GM23338 (cell line): ENCODE measurements at regions not wholly inside any gene's neighbourhood (a gene's known extent, or its start where the extent isn't known, plus 50 kb on each side); places are given as distances from the start of the nearest gene placed in this dataset.

Experiments
- ATAC-seq: fragments of 200-7000 bp; cut with Tn5 transposase; 3 replicates; pipeline ENCODE4 v1.9.1; 2020
- DNase-seq: peaks from one replicate; pipeline ENCODE4 v3.0.0-alpha.2; 2015; ENCODE audit warnings: low spot score
- H2AFZ ChIP-seq: fragments of 200-600 bp; sonication (generic); 2 replicates; pipeline ENCODE4 v1.8.0; 2016; ENCODE audit warnings: antibody characterized with exemption, mild to moderate bottlenecking, moderate library complexity
- H3F3A ChIP-seq: fragments of 200-600 bp; sonication (generic); replicated peaks from 2 replicates; pipeline ENCODE4 v1.8.0; 2017; ENCODE audit warnings: antibody characterized with exemption, mixed run types, low read depth
- H3K27ac ChIP-seq: fragments of 200-600 bp; sonication (generic); 2 replicates; pipeline ENCODE4 v1.6.1; 2016; ENCODE audit warnings: low read depth
- H3K27me3 ChIP-seq: fragments of 200-600 bp; sonication (generic); 2 replicates; pipeline ENCODE4 v1.8.0; 2016; ENCODE audit warnings: mild to moderate bottlenecking, mixed run types, moderate library complexity; ENCODE audit not compliant: insufficient read depth
- H3K36me3 ChIP-seq: fragments of 200-600 bp; sonication (generic); 2 replicates; pipeline ENCODE4 v1.8.0; 2016; ENCODE audit warnings: mild to moderate bottlenecking; ENCODE audit not compliant: insufficient read depth
- H3K4me1 ChIP-seq: fragments of 200-600 bp; sonication (generic); 2 replicates; pipeline ENCODE4 v1.8.0; 2016; ENCODE audit warnings: mild to moderate bottlenecking, moderate library complexity; ENCODE audit not compliant: insufficient read depth
- H3K4me2 ChIP-seq: fragments of 200-600 bp; sonication (generic); 2 replicates; pipeline ENCODE4 v1.7.1; 2017; ENCODE audit warnings: mixed run types
- H3K4me3 ChIP-seq: fragments of 200-600 bp; sonication (generic); 2 replicates; pipeline ENCODE4 v1.6.1; 2016; ENCODE audit warnings: mixed run types
- H3K79me2 ChIP-seq: fragments of 200-600 bp; sonication (generic); replicated peaks from 2 replicates; pipeline ENCODE4 v1.8.0; 2017; ENCODE audit warnings: mild to moderate bottlenecking; ENCODE audit not compliant: insufficient read depth
- H3K9me2 ChIP-seq: fragments of 200-600 bp; sonication (generic); 2 replicates; pipeline ENCODE4 v1.8.0; 2017; ENCODE audit not compliant: insufficient read depth
- H4K20me1 ChIP-seq: fragments of 200-600 bp; sonication (generic); replicated peaks from 2 replicates; pipeline ENCODE4 v1.8.0; 2017; ENCODE audit warnings: mild to moderate bottlenecking; ENCODE audit not compliant: insufficient read depth
- H3K27ac Mint-ChIP-seq: 2 replicates; pipeline ENCODE4 v1.8.0; 2020; ENCODE audit warnings: inconsistent platforms, mild to moderate bottlenecking, moderate library complexity, mixed read lengths
- H3K27me3 Mint-ChIP-seq: 3 replicates; pipeline ENCODE4 v1.8.0; 2022; ENCODE audit warnings: low read depth, mild to moderate bottlenecking, moderate library complexity, mixed read lengths, inconsistent platforms; ENCODE audit not compliant: insufficient read depth, poor library complexity
- H3K36me3 Mint-ChIP-seq: 3 replicates; pipeline ENCODE4 v1.8.0; 2021; ENCODE audit warnings: low read depth, mild to moderate bottlenecking, inconsistent platforms, moderate library complexity, mixed read lengths
- H3K4me1 Mint-ChIP-seq: 3 replicates; pipeline ENCODE4 v1.8.0; 2020; ENCODE audit warnings: mild to moderate bottlenecking, inconsistent platforms, mixed read lengths
- H3K4me3 Mint-ChIP-seq: 3 replicates; pipeline ENCODE4 v1.8.0; 2021; ENCODE audit warnings: moderate library complexity, mild to moderate bottlenecking, inconsistent platforms, mixed read lengths
- H3K9me3 Mint-ChIP-seq: 3 replicates; pipeline ENCODE4 v1.8.0; 2020; ENCODE audit warnings: moderate library complexity, mild to moderate bottlenecking, inconsistent platforms, mixed read lengths
- CREB1 ChIP-seq: fragments of 250-450 bp; sonication (Bioruptor Pico); IDR thresholded peaks from 2 replicates; pipeline ENCODE4 v1.5.0; 2020; ENCODE audit warnings: low read depth, mild to moderate bottlenecking, moderate library complexity
- CTCF ChIP-seq, 2 experiments: fragments of 200-600 bp in 1 of 2; sonication (generic) in 1 of 2; conservative IDR thresholded peaks; 2 replicates each; pipeline versions ENCODE4 v1.5.1 to v1.6.1; 2016 to 2017; ENCODE audit warnings: antibody characterized with exemption in 2 of 2, low read depth in 2 of 2, mild to moderate bottlenecking in 2 of 2, moderate library complexity in 1 of 2
- ETS1 ChIP-seq: IDR thresholded peaks from 2 replicates; pipeline ENCODE4 v1.6.1; 2016; ENCODE audit warnings: antibody characterized with exemption
- EZH2 ChIP-seq: fragments of 200-600 bp; sonication (generic); IDR thresholded peaks from one replicate; pipeline ENCODE4 v1.8.0; 2017; ENCODE audit warnings: antibody characterized with exemption, mild to moderate bottlenecking, low read depth; ENCODE audit not compliant: unreplicated experiment
- EZH2phosphoT487 ChIP-seq: fragments of 200-600 bp; sonication (generic); IDR thresholded peaks from one replicate; pipeline ENCODE4 v1.8.1; 2018; ENCODE audit warnings: antibody characterized with exemption; ENCODE audit not compliant: unreplicated experiment
- JUNB ChIP-seq: IDR thresholded peaks from one replicate; pipeline ENCODE4 v1.6.1; 2016; ENCODE audit warnings: antibody characterized with exemption; ENCODE audit not compliant: unreplicated experiment
- NANOG ChIP-seq: IDR thresholded peaks from 2 replicates; pipeline ENCODE4 v1.6.1; 2016; ENCODE audit warnings: antibody characterized with exemption, borderline replicate concordance
- POLR2AphosphoS5 ChIP-seq: IDR thresholded peaks from 2 replicates; pipeline ENCODE4 v1.6.1; 2016; ENCODE audit warnings: antibody characterized with exemption, low read depth
- REST ChIP-seq: IDR thresholded peaks from one replicate; pipeline ENCODE4 v1.6.1; 2018; ENCODE audit warnings: antibody characterized with exemption; ENCODE audit not compliant: unreplicated experiment
- STAT1 ChIP-seq: IDR thresholded peaks from one replicate; pipeline ENCODE4 v1.6.1; 2016; ENCODE audit warnings: antibody characterized with exemption; ENCODE audit not compliant: unreplicated experiment
- ZNF114 ChIP-seq: fragments of 250-450 bp; sonication (Bioruptor Pico); IDR thresholded peaks from 2 replicates; pipeline ENCODE4 v1.5.0; 2020; ENCODE audit warnings: mild to moderate bottlenecking, moderate library complexity
- ZNF331 ChIP-seq: fragments of 250-450 bp; sonication (Bioruptor Pico); IDR thresholded peaks from 2 replicates; pipeline ENCODE4 v1.5.0; 2020; ENCODE audit warnings: low read depth, mild to moderate bottlenecking, moderate library complexity
- ZNF462 ChIP-seq: fragments of 250-450 bp; sonication (Bioruptor Pico); IDR thresholded peaks from 2 replicates; pipeline ENCODE4 v1.5.0; 2020; ENCODE audit warnings: mild to moderate bottlenecking, moderate library complexity

- Mint-ChIP-seq H3K4me3 (no peak overlapping the region), H3K9me3 (no peaks in the 10 kb centered on the region), H3K36me3 (no peaks in the 10 kb centered on the region), H3K27ac (no peak overlapping the region), H3K4me1 (no peaks in the 10 kb centered on the region; the same call in 2 of the 3 replicates), H3K27me3 (no peaks in the 10 kb centered on the region)
- Histone ChIP-seq H3K4me1 (no peaks in the 10 kb centered on the region), H4K20me1 (no peaks in the 10 kb centered on the region), H3F3A (no peaks in the 10 kb centered on the region), H3K36me3 (no peaks in the 10 kb centered on the region), H3K27me3 (no peaks in the 10 kb centered on the region), H3K79me2 (no peaks in the 10 kb centered on the region), H2AFZ (no peak overlapping the region; the same call in 1 of the 2 replicates), H3K27ac (no peak overlapping the region), H3K4me3 (no peak overlapping the region), H3K4me2 (no peak overlapping the region), H3K9me2 (no peaks in the 10 kb centered on the region)
- no peak for TF ChIP-seq REST
- no peak for TF ChIP-seq ETS1
- no peak for TF ChIP-seq JUNB
- no peak for TF ChIP-seq ZNF462
- TF ChIP-seq STAT1 = no peak
- TF ChIP-seq EZH2 = no peak
- TF ChIP-seq ZNF114 (CRISPR knock-in tag) = no peak
- no peak for TF ChIP-seq CTCF (conservative IDR thresholded peaks at IDR 0.05; ENCODE audit: low read depth in 2 of 2)
- TF ChIP-seq POLR2AphosphoS5 = no peak
- no peak for TF ChIP-seq CREB1
- no peak for TF ChIP-seq EZH2phosphoT487
- no peak for TF ChIP-seq NANOG
- no peak for TF ChIP-seq ZNF331 (CRISPR knock-in tag)
- DNase-seq (no peak), ATAC-seq (no peak)
Observed at GRCh38 chr3:104796556-104796955, 570.2 kb upstream of the ALCAM start.
